Hepatic stellate cell (primary cell): ENCODE measurements at regions not wholly inside any gene's neighbourhood (a gene's known extent, or its start where the extent isn't known, plus 50 kb on each side); places are given as distances from the start of the nearest gene placed in this dataset.
A peak's percentile ranks its signal among the peaks of the same experiment; 100 is the strongest.
"Not testable (repeated sequence)": the region's sequence is repeated elsewhere in the genome, so short reads cannot be mapped to it uniquely, and the experiment has no call there.

Experiments
- DNase-seq: peaks from one replicate; pipeline ENCODE4 v3.0.0; 2011; ENCODE audit warnings: low spot score

GRCh38 chr15:96582473-96582872 is 252.0 kb downstream of the NR2F2 start:
- DNase-seq = no peak

- no peak for DNase-seq
Measured at GRCh38 chr15:96583671-96584070, 253.2 kb downstream of the NR2F2 start.

GRCh38 chr15:96585484-96586386 is 255.2 kb downstream of the NR2F2 start:
- peak; percentile 4 for DNase-seq

- DNase-seq = no peak
Measured at GRCh38 chr15:96586901-96587300, 256.4 kb downstream of the NR2F2 start.

- no peak for DNase-seq
Measured at GRCh38 chr15:96589864-96590263, 259.4 kb downstream of the NR2F2 start.

- no peak for DNase-seq
Measured at GRCh38 chr15:96593735-96594134, 263.2 kb downstream of the NR2F2 start.

- no peak for DNase-seq
Measured at GRCh38 chr15:96595951-96596350, 265.5 kb downstream of the NR2F2 start.

- DNase-seq = no peak
Measured at GRCh38 chr15:96598514-96598913, 268.0 kb downstream of the NR2F2 start.

GRCh38 chr15:96599268-96599667 is 268.8 kb downstream of the NR2F2 start:
- DNase-seq = no peak

- no peak for DNase-seq
Measured at GRCh38 chr15:96600350-96600749, 269.9 kb downstream of the NR2F2 start.

- DNase-seq = no peak
Measured at GRCh38 chr15:96606617-96607016, 276.1 kb downstream of the NR2F2 start.

- no peak for DNase-seq
Measured at GRCh38 chr15:96610757-96611156, 280.3 kb downstream of the NR2F2 start.

GRCh38 chr15:96612917-96613316 is 282.4 kb downstream of the NR2F2 start:
- DNase-seq = no peak

- no peak for DNase-seq
Measured at GRCh38 chr15:96619174-96619573, 288.7 kb downstream of the NR2F2 start.

GRCh38 chr15:96622714-96623113 is 292.2 kb downstream of the NR2F2 start:
- DNase-seq = no peak

- DNase-seq = no peak
Measured at GRCh38 chr15:96625256-96625655, 294.8 kb downstream of the NR2F2 start.

- DNase-seq = no peak
Measured at GRCh38 chr15:96627031-96627568, 296.6 kb downstream of the NR2F2 start.

- no peak for DNase-seq
Measured at GRCh38 chr15:96629511-96629910, 299.0 kb downstream of the NR2F2 start.

GRCh38 chr15:96638793-96639192 is 308.3 kb downstream of the NR2F2 start:
- DNase-seq = no peak

GRCh38 chr15:96645796-96646195 is 315.3 kb downstream of the NR2F2 start:
- no peak for DNase-seq

- DNase-seq = no peak
Measured at GRCh38 chr15:96648866-96649265, 318.4 kb downstream of the NR2F2 start.

GRCh38 chr15:96657096-96657495 is 326.6 kb downstream of the NR2F2 start:
- no peak for DNase-seq

- not testable (repeated sequence) for DNase-seq
Measured at GRCh38 chr15:96666979-96667378, 336.5 kb downstream of the NR2F2 start.

GRCh38 chr15:96670389-96670788 is 339.9 kb downstream of the NR2F2 start:
- DNase-seq = no peak
